GM12875 (cell line): ENCODE measurements at regions not wholly inside any gene's neighbourhood (a gene's known extent, or its start where the extent isn't known, plus 50 kb on each side); places are given as distances from the start of the nearest gene placed in this dataset.

Source experiments
- H3K4me3 ChIP-seq: one replicate; pipeline ENCODE4 v1.5.1; 2011; ENCODE audit warnings: low read depth, low read length, control low read depth
- TF ChIP-seq, protein P1 (sequence below): IDR thresholded peaks from 2 replicates; pipeline ENCODE4 v1.5.1; 2011; ENCODE audit warnings: low read depth, mild to moderate bottlenecking, control low read depth, inconsistent platforms, low read length, moderate library complexity, borderline replicate concordance; ENCODE audit not compliant: insufficient read depth

DNA sequence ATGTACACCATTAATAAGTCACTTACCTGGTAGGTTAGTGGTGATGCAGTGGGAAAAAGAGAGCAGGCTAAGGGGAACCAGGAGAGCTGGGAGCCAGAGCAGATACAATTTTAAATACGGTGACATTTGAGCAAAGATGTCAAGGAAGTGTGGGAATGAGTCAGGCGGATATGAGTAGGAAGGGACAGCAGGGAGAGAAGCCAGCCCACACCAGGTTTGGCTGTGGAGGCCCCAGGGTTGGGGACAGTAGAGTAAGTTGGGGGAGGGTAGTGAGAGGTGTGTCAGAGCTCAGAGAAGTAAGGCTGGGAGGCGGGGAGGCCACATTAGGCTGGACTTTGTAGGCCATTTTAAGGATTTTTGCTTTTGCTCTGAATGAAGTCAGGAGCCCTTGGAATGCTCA lies 482.0 kb downstream of the DISC1 start:
- TF ChIP-seq, protein P1, sequence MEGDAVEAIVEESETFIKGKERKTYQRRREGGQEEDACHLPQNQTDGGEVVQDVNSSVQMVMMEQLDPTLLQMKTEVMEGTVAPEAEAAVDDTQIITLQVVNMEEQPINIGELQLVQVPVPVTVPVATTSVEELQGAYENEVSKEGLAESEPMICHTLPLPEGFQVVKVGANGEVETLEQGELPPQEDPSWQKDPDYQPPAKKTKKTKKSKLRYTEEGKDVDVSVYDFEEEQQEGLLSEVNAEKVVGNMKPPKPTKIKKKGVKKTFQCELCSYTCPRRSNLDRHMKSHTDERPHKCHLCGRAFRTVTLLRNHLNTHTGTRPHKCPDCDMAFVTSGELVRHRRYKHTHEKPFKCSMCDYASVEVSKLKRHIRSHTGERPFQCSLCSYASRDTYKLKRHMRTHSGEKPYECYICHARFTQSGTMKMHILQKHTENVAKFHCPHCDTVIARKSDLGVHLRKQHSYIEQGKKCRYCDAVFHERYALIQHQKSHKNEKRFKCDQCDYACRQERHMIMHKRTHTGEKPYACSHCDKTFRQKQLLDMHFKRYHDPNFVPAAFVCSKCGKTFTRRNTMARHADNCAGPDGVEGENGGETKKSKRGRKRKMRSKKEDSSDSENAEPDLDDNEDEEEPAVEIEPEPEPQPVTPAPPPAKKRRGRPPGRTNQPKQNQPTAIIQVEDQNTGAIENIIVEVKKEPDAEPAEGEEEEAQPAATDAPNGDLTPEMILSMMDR, result no peak
- H3K4me3 ChIP-seq, result no peak overlapping the region

- no peak overlapping the region for H3K4me3 ChIP-seq
- TF ChIP-seq, protein P1, result no peak
Observed at GRCh38 chr1:232106415-232106814, 479.8 kb downstream of the DISC1 start.

DNA sequence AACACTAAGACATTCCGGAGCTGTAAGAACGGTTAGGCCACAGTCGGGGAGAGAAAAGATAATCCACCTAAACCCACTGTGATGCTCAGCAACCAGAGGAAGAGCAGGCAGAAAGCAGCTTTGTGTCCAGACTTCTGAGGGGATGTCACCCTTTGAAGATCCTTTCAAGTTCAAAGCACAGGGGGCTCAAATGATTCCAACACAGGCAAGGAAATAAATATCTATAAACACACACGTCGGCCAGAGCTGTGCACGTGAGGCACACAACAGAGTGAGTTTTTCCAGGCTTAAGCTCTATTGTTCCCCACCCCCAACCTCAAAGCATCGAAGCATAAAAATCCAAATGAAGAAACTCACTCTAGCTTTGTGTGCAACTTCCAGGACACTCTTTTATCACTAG lies 479.0 kb downstream of the DISC1 start:
- H3K4me3 ChIP-seq, result no peak overlapping the region
- TF ChIP-seq, protein P1, result no peak

- TF ChIP-seq, protein P1, result no peak
- no peak overlapping the region for H3K4me3 ChIP-seq
Observed at GRCh38 chr1:232101231-232101630, 474.6 kb downstream of the DISC1 start.

DNA sequence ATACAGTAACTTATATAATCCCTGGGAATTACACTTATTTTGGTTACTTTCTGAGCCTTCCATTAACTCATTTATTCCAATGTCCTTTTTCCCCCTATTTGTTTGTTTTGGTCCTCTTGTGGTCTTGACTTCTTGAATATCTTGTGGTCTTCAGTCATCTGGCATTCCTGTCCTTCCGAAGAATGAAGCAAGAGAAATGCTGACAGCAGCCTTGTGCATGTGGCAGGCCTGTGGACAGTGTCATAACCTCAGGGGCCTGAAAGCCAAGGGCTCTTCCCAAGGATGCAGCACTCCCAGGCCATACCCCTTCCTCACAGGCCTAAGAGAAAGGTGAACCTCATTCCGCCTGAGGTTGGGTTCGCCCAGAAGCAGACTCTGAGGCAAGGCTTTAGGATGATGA lies 470.2 kb downstream of the DISC1 start:
- no peak overlapping the region for H3K4me3 ChIP-seq
- TF ChIP-seq, protein P1, result no peak
